GM18868 (cell line): ENCODE measurements at regions not wholly inside any gene's neighbourhood (a gene's known extent, or its start where the extent isn't known, plus 50 kb on each side); places are given as distances from the start of the nearest gene placed in this dataset.

Source experiments
- ATAC-seq: cut with Tn5 transposase; IDR thresholded peaks from one replicate; pipeline ENCODE4 v1.9.1; 2021; ENCODE audit warnings: mild to moderate bottlenecking, moderate library complexity; ENCODE audit not compliant: unreplicated experiment

DNA sequence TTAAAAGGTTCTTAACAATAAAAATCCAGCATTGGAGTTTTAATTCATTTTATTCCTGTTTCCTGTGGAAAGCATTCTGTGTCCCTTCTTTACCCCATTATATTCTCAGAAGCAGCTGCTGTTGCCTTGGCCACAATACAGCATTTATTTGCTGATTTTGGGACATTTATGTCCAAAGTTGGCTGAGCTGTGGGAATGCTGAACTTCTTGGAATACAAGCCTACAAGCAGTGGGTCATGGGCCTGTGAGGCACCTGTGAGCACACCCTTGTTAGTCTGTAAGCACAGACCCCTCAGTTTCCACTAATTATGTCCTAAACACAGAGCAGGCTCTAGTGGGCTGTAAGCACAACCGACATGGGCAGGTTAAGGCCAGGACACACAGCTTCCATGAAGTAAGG is 122.2 kb upstream of the IGF1 start:
- no peak for ATAC-seq

DNA sequence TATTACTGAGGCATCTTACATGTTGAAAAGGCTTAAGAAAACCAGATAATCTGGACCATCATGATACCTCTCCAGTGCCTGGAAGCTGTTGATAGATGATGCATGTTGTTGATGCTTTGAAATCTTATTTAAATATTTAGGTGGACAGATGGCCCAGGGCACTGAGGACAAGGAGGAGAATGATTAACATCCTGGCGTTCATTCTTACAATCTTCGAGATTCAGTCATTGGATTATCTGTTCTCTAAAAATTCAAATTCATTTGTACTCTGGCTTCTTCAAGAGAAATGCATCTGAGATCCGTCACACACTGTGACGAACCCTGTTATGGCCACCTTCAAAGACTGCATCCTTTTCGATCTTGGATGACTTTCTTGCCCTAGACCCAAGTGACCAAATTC is 121.3 kb upstream of the IGF1 start:
- no peak for ATAC-seq

DNA sequence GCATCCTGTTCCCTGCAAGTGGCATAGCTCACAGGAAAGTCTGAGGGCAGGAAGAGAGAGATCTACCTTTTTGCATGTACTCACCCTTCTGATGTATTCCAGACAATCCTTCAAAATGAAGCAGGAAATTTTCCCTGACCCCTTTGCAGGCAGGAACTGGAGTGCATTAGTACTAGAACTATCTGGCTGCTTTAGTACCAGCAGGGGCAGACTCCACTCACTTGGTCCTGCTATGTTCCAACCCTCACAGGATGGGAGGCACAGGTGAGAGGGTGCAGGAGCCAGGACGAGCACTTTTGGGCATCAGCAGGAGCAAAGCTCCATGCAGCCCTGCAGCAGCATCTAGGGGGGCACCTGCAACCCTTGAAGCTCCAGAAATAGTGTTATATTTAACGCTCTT is 116.3 kb upstream of the IGF1 start:
- no peak for ATAC-seq

DNA sequence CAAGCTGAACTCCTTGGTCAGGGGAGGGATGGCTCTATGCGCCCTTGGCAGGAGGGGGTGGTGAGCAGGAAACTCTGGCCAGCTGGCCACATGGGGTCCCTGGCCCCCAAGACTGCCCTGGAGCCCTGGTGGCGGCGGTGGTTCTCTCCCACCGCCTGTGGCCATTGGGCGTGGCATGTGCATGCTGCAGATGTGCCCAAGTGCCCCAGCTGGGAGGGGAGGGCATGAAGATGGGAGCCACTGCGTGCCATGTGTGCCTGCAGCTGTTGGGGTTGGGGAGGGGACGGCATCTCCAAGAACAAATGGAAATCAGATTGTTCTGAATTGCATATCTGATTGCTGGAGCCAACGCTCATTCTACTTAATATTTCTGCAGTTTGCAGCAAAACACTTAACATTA is 115.7 kb upstream of the IGF1 start:
- ATAC-seq = no peak

DNA sequence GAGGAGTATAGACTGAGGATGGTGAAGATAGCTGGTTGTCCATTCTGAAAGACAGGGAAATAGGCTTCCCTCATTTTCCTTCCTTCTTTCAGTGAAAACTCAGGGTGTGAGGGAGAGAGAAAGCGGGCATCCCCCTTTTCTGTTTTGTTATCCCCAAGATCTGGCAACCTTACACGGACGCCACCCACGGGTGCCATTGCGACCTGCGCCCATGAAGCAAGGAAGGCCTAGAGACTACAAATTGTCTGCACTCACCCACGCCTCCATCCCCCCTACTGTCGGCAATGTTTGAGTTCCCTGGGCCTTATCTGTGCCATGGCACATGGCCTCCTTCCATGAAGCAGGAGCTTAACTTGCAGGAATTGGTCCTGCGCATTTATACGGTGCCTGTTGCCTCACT is 115.0 kb upstream of the IGF1 start:
- no peak for ATAC-seq

DNA sequence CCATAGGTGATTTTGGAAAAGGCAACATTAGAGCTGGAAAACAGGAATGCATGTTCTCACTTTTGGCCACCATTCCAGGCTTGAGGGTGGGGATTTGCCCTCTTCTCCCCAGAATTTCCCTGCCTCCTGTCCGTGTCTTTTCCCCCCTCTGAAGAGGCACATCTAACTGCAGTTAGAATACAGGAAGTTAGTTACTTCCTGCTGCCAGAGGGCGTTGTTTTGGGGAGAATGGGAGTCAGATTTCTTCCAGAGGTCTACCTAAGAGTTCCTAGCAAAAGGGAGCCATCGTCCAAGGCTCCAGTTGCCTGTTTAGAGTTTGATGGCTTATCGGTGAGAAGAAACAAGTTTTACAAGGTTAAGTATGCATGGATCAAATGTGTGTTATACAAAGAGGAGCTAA is 112.8 kb upstream of the IGF1 start:
- no peak for ATAC-seq

DNA sequence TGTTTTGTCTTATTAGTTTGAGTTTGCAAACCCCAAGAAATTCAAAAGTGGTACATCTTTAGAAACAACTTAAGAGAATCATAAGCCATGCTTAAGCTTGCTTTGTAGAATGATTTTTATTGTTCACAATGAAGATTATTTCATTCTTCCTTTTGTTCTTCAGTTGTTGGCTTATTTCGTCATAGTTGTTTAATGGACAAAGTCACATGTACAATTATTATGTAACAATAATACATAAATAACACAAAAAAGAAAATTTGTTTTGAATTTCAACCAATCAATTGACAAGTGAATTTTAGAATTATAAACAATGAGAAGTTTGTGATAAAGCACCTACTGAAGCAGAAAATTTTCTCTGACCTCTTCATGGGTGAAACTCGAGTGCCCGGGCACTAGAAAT is 111.8 kb upstream of the IGF1 start:
- no peak for ATAC-seq

DNA sequence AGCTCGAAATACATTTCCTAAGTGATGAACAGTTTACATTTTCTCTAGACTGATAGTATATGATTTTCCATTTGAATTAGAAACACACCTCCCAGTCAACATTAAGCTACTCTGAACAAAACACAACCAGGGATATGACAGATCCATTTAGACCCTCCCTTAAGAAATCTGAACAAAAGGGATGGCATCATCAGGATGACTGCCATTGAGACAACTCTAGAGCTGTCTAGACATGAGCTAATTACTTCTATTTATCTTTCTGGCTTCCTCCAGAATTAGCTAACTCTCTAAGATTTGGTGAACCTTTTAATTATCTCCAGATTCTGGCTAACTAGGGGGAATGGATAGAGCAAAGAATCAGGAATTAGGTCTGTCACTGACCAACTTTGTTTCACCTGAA is 92.9 kb upstream of the IGF1 start:
- no peak for ATAC-seq

DNA sequence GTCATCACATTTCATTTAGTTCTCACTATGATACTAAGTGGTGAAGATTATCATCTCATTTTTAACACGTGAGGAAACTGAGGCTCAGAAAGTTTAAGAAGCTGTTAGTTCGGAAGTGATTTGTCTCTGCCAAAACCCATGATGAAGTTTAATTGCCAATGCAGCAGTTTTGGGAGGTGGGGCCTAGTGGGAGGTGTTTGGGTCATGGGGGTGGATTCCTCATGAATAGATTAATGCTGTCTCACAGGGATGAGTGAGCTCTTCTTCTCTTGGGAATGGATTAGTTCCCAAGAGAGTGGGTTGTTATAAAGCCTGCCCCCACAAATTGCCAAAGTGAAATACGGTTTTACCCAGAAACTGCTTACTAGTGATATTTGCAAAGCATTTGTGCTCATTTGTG is 91.5 kb upstream of the IGF1 start:
- ATAC-seq = no peak

DNA sequence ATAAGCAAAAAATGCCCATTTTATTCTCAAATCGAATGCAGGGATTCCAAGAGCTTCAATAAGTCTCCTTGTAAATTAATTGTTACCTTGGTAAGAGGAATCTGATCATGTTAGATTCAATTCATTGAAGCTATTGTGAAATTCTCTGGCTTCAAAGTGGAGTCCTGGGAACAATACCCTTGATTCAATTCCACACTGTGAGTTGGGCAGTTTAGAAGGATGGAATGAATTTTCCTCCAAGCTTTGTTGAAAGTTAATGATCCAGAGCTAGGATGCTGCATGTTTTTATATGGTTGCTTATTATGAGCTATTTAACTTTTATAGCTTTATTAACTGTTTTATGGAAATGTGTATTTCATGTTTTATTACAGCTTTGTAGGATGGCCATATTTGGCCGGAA is 89.9 kb upstream of the IGF1 start:
- ATAC-seq = no peak

DNA sequence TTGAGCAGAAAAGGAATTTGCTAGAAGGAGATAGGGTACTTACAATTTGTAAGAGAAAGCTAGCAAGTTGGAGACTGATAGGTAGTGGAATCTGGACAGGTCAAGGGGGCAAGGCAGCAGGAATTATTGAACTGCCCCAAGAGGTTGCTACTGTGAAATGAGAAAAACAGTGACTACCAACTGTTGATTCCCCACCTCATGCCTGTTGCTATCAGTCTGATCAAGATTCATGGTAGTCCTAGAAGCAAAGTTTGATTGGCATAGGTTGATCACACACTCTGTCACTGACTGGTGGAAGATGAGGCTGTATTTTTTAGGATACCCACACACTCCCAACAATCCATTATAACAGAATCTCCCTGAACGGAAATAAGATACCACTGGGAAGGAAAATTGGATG is 89.4 kb upstream of the IGF1 start:
- no peak for ATAC-seq

DNA sequence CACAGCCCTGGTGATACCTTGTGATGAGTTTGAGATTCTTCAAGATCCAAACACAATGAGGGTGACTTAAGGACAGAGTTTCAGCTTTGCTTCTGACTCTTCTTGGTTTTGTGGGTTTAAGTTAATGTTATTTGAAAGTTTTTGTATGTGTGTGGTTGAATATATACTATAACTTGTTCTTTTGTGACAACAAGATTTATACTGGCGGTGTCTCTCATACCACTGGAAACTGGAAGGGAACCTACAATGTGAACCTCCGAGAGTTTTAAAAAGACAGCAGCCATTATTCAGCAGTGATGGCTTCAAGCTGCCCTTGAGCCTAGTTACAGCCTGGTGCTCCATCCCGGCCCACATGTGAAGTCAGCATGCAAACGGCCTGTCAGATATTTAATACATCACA is 87.9 kb upstream of the IGF1 start:
- no peak for ATAC-seq

DNA sequence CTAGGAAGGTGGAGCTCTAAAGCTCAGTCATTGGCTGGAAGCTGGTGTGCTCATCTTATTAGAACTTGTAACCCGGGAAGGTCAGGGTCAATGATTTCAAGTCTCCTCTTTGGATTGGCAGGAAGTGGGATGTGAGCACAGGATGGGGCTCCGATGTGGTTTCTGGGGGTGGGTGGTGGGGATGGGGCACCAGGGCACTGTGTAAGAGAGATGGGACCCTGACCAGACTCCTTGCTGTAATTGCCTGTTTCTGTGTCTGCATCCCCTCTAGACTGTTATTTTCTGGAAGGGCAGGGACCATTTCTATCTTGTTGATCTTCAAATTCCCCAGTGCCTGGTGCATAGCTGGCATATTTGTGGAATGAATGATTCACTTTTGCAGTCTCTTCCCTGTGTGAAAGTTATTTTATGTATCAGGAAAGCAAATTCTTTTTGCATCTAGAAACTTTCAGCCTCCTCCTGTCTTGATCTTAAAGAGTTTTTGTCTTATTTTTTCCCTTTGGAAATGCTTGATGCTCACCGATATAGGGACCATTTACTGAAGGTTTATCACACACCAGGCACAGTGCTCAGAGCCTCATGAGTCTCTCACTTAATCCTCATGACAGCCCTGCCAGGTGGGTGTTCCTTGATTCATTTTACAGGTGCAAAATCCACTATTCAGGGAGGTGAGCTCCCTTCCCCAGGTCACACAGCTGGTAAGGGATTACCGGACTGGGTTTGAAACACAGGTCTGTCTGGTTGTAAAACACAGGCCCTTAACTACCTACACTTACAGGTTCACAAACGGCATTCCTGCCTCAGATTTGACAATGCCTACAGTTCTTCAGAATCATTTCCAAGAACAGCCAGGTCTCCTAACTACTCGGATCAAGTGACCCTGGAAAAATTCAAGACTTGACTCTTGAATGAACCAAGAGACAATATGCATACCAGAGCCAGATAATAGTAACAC is 86.9 kb upstream of the IGF1 start:
- no peak for ATAC-seq

DNA sequence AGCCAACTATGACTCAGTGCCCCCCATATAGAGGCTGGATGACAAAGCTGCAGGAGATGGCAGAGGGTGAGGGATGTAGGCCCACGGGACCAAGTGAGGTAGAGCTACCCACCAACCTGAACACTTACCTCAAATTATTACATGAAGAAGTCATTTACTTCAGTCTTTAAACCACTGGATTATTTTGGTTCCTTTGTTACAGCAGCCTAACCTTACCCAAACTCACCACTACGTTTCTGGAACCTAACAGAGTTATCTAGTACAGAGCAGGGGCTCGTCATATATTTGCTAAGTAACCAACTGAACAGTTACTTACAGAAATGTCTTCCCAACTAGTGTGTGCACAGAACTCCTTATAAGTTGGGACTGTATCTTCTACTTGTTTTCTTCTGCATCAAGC is 85.2 kb upstream of the IGF1 start:
- no peak for ATAC-seq

DNA sequence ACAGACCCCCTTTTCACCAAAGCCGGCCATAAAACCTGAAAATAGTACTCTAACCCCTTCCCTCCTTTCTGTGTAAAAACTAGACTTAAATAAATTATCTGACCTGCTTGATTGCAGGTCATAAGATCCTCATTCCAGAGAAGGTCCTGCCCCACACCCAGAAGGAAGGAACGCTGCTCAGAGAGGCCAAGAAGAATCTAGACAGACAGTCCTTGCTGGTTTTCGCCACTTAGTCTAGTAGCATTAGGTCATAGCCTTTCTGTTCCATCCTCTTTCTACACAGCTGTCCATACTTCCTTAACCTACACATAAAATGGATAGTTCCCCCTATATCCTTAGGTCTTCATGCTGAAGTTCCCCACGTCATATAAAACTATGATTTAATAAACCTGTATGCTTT is 83.7 kb upstream of the IGF1 start:
- ATAC-seq = no peak

DNA sequence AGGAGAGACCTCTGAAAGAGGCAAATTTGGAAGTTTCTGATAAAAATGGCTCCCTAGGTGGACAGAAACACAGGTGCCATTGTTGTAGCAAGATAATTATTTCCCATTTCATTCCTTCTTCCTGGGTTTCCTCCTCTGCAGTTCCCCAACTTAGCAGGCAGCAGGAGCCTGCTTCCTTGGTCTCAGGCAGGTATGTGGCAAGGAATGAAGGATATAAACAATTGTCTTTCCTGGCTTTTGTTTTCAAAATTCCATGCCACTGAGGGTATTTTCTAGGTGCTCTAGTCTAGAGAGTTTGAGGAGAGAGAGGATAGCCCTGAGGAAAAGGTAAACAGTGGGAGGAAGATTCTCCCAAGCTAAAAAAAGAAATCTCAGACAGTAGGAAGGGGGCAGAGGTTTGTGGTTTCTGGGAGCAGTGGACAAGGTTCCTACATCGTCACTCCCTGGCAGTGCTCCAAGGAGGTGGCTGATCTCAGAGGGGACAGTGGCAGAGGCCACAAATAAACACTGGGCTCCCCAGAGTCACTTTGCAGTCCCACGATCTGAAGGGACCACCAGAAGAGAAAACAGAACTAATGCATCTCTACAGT is 82.6 kb upstream of the IGF1 start:
- ATAC-seq = no peak

DNA sequence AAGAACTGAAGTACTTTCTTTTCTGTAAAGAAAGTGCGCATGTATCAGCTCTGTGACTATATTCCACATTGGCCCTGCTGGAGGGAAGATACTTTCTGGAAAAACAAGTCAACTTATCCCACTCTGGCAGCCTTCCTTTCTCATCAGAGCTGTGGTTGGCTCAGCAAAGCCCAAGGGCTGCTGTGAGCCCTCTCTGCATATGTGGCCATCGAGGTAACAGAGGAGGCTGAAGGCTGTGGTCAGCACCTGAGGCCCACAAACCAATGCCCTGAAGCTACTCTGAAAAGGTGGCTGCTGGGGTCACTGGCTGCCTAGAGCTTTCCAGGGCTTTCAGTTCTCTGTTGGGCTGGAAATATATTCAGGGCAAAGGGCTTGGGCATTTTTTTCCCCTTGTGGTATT is 70.8 kb upstream of the IGF1 start:
- ATAC-seq = no peak

DNA sequence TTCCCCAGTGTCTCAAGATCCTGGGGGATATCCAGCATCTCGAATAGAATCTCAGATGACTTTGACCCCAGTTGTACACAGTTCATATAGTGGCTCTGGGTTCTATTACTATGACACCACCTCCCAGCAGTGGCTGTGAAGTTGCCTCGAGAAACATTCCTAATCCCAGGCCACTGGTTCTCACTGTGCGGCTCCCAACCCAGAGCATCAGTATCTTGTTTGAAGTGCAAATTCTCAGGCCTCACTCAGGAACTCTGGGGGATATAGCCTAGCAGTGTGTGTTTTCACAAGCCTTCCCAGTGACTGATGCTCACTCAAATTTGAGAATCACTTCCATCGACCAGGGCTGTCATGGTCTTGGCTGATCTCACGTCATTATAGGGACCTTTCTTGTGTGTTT is 69.3 kb upstream of the IGF1 start:
- no peak for ATAC-seq

DNA sequence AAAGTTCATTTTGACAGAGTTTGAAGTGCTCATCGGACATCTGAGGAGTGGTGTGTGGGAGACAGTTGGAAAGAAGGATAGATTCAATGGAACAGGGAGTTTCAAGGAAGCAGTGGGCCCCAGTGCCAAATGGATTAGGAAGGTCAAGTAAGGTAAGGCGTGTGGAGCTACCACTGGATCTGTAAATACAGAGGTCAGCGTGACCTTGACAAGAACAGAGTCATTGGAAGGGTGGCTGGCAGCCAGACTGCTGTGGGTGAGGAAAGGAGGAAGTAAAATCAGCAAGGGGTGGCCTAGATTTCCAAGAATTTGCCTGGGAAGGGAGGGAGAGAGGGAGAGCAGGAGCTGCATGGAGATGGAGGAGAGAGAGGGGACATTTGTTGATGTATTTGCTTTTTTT is 68.2 kb upstream of the IGF1 start:
- no peak for ATAC-seq

DNA sequence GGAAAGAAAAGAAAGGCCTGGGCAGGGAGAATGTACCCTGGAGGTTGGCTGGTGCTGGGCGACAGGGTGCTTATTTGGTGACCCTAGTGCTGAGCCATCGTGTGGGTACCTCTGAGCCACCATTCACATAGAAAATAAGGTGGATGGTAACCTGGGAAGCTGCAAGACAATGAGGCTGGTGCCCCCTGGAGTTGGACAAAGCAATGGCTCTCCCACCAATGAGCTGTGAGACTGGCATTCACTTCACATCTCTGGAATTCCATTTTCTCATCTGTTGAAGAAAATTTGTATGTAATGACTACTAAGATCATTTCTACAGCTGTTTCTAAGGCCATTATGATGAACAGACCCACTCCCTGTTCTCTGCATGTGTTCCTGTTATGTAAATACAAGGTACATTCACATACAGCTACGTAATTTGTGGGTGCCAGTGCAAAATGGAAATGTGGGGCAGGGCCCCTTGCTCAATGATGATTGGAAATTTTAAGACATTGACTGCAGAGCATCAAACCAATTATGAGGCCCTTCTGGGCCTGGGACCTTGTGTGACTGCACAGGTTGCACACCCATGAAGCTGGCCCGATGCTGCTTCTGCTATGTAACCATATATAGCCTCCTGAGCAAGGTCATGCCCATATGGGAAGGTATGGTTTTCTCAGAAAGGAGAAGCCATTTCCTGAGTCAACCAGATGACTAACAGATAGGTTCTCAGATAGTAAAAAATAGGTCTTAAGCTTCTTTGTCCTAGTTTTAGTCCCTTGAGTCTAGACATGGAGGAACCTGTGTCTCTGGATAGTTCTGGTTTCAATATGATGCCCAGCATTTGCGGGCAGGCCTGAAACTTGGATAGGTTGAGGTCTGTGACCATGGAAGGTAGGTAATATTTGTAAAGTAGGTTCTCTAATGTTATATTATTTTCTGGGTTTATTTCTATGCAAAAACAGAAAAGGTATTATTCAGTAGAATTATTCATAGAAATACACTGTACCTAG is 63.4 kb upstream of the IGF1 start:
- no peak for ATAC-seq

DNA sequence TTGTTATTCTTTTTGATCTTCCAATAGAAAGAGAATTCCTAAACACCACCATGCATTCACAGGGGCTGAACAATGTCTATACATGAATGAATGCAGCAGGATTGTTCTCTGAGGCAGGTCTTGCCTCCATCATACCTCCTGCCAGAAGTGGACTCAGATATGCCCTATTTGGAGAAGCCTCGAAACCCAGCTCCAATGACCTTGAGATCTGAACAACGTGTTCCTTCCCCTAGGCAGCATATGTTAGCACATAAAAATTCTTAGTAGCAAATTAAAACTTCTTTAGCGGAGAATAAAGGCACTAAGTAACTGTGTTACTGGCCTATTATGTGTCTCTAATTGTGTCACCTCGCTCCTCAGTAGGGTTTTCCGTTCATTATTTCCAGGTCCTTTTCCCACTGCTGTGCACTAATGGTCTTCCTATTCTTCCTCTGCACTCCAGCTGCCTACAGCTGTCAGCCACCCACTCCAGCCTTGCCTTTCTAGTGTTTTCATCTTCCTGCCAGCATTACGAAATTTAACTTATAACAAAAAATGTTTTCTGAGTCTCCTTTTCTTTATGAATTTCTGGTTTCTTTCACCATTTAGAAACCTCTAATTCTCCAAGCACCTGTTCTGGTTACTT is 62.6 kb upstream of the IGF1 start:
- ATAC-seq = no peak
